ENCODE measurements at regions not wholly inside any gene's neighbourhood (a gene's known extent, or its start where the extent isn't known, plus 50 kb on each side); places are given as distances from the start of the nearest gene placed in this dataset.

GRCh38 chr14:96949594-96949993 lies 152.4 kb downstream of the VRK1 start:
- WGBS, 2 experiments (ENCODE audit: extremely low coverage in 2 of 2, insufficient read length in 1 of 2) = no CpG with 5 or more reads among the region's 3 CpGs
- in situ Hi-C loops (cut with MboI; ENCODE audit: low sequenced_read_pairs) = no loop called here
- Histone ChIP-seq H2BK5ac (ENCODE audit: low read depth, low read length, poor library complexity, severe bottlenecking) (no peak overlapping the region), H3K79me1 (ENCODE audit: low read depth in 1 of 2, low read length in 2 of 2) (no peaks in the 10 kb centered on the region), H2BK120ac (ENCODE audit: low read depth, low read length) (no peak overlapping the region), H3K4me1 (ENCODE audit: control insufficient read depth, insufficient read depth, low read length) (no peaks in the 10 kb centered on the region), H3K4ac (ENCODE audit: low read depth, low read length) (no peak overlapping the region), H3K9me3 (ENCODE audit: control insufficient read depth, insufficient read depth, low read length) (peaks cover 14% of the 10 kb centered on the region), H3K18ac (ENCODE audit: low read depth, low read length) (no peak overlapping the region), H2AK5ac (ENCODE audit: low read depth, low read length) (no peak overlapping the region), H3K56ac (ENCODE audit: extremely low read depth, insufficient read depth, low read length) (no peak overlapping the region), H3K9ac (ENCODE audit: low read depth, low read length) (no peak overlapping the region), H4K20me1 (ENCODE audit: insufficient read depth, low read length) (no peaks in the 10 kb centered on the region), H3K4me3 (ENCODE audit: insufficient read depth, low read depth, low read length) (no peak overlapping the region), H3K4me2 (ENCODE audit: low read depth, low read length) (no peak overlapping the region), H3K27me3 (ENCODE audit: control insufficient read depth, insufficient read depth, low read length) (no peaks in the 10 kb centered on the region), H4K5ac (ENCODE audit: low read depth, low read length) (no peak overlapping the region), H3K9me1 (ENCODE audit: insufficient read depth, low read length) (no peaks in the 10 kb centered on the region), H3K27ac (ENCODE audit: insufficient read depth, low read length) (no peak overlapping the region), H2AK9ac (replicated peaks; ENCODE audit: low read depth, low read length, poor library complexity) (no peak overlapping the region), H3K23ac (ENCODE audit: low read depth, low read length) (no peak overlapping the region), H3K36me3 (ENCODE audit: control insufficient read depth, insufficient read depth, low read length) (no peaks in the 10 kb centered on the region), H4K91ac (ENCODE audit: insufficient read depth, low read depth, low read length) (no peak overlapping the region), H4K8ac (ENCODE audit: low read depth in 2 of 2, low read length in 2 of 2) (no peak overlapping the region), H3K14ac (replicated peaks; ENCODE audit: low read depth, low read length) (no peak overlapping the region), H2BK15ac (ENCODE audit: low read depth, low read length) (no peak overlapping the region), H2BK20ac (ENCODE audit: low read depth, low read length) (no peak overlapping the region), H2AFZ (replicated peaks; ENCODE audit: low read length, poor library complexity) (no peak overlapping the region)
- CTCF ChIA-PET = interaction anchor here (1.0 kb wide), 1 partner anchor 17 kb away, joined by 3 read pairs; no protein-coding TSS in a partner anchor
- TF ChIP-seq MXI1 (IDR thresholded peaks at IDR 0.05; ENCODE audit: borderline replicate concordance, low read depth, low read length) = no peak
- no peak for TF ChIP-seq POLR2A (IDR thresholded peaks at IDR 0.05; ENCODE audit: low read depth, low read length)
- no peak for TF ChIP-seq USF2 (IDR thresholded peaks at IDR 0.05; ENCODE audit: low read depth, low read length)
- TF ChIP-seq RCOR1 (IDR thresholded peaks at IDR 0.05; ENCODE audit: insufficient replicate concordance, low read length) = no peak
- no peak for TF ChIP-seq NFE2L2 (IDR thresholded peaks at IDR 0.05; ENCODE audit: low read depth, low read length)
- TF ChIP-seq FOS (IDR thresholded peaks at IDR 0.05; ENCODE audit: low read depth, low read length) = no peak
- TF ChIP-seq MAFK (IDR thresholded peaks at IDR 0.05; ENCODE audit: low read depth, low read length) = no peak
- TF ChIP-seq, protein P1, sequence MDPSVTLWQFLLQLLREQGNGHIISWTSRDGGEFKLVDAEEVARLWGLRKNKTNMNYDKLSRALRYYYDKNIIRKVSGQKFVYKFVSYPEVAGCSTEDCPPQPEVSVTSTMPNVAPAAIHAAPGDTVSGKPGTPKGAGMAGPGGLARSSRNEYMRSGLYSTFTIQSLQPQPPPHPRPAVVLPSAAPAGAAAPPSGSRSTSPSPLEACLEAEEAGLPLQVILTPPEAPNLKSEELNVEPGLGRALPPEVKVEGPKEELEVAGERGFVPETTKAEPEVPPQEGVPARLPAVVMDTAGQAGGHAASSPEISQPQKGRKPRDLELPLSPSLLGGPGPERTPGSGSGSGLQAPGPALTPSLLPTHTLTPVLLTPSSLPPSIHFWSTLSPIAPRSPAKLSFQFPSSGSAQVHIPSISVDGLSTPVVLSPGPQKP (IDR thresholded peaks at IDR 0.05; ENCODE audit: borderline replicate concordance, low read depth, low read length) = no peak
- no TSS peak for BruUV-seq (replicated peaks)
- intact Hi-C loops (cut with micrococcal nuclease) = no loop called here
- DNase-seq = no peak
- POLR2A ChIA-PET (ENCODE audit: unreplicated experiment) = no interaction called here
- ATAC-seq (ENCODE audit: low read depth) = no peak
- dilution Hi-C loops (cut with HindIII; ENCODE audit: low sequenced_read_pairs, unreplicated experiment) = no loop called here

All from IMR-90 (cell line).